RWPE1 (cell line): ENCODE measurements at regions not wholly inside any gene's neighbourhood (a gene's known extent, or its start where the extent isn't known, plus 50 kb on each side); places are given as distances from the start of the nearest gene placed in this dataset.

Experiments used
- CTCF ChIA-PET: fragments of 350-600 bp; sonication (Branson Sonifier 250); formaldehyde crosslinking; extraction: SDS; loops from one replicate; lab custom pipeline; 2021; lab: Yijun Ruan, JAX
- POLR2A ChIA-PET: fragments of 400-600 bp; formaldehyde crosslinking; extraction: SDS; loops from one replicate; lab custom pipeline; 2020; ENCODE audit warnings: antibody characterized with exemption; ENCODE audit not compliant: low non-redundant PET; lab: Yijun Ruan, JAX
- DNase-seq: peaks from one replicate; pipeline ENCODE4 v3.0.0; 2012; ENCODE audit warnings: low spot score
- H3K27ac ChIP-seq: fragments of 450-650 bp; 2 replicates; pipeline ENCODE4 v1.5.1; 2017
- TF ChIP-seq, protein P1 (sequence below): fragments of 450-650 bp; conservative IDR thresholded peaks from 2 replicates; pipeline ENCODE4 v1.5.1; 2017; ENCODE audit warnings: low read depth, mild to moderate bottlenecking

DNA sequence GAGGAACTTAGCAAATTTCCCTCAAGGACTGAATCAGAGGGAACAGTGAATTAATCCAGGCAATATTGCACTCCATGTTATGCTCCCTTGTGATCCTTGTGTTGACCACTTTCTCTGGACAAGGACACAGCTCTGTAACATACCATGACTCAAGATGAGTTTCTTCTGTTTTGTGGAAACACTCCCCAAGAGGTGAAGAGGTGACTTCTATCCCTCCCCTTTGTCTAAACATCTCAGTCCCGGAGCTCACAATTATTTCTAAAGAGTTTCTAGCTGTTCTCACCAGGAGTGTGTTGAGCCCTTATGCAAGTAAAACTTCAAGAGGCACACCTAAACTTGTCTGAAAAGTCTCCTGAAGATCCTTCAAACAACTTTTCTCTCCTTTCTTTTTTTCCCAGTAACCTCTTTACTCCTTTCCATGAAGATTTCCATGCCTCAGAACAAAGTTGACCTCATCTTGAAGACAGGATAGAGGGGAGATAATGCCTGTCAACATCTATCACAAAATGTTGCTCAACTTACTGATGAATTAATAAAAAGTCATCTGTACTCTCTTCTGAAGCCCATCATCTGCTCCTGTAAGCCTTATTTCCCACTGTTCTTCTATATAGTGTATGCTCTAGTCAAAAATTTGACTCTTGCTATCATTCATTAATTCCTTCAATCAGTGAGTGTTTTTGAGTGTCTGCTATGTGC lies 429.1 kb downstream of the SPRY1 start:
- POLR2A ChIA-PET = no interaction called here

DNA sequence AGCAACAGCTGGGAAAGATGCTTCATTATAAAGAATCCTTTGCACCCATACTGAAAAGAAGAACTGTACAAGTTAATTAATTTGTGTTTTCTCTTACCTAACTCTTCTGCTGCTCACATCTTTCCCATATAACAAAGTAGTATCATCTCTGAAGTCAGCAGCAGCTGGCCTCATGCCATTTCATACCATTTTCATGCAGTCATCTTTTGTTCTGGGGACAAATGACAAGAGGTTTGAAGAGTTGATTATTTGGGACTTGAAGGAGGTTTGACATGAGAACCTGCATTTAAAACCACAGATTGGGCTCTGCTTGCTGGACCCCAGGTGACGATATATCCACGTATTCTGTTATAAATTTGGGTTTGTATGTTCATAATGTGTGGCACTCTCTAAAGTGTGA lies 430.3 kb downstream of the SPRY1 start:
- CTCF ChIA-PET = no interaction called here
- TF ChIP-seq, protein P1, sequence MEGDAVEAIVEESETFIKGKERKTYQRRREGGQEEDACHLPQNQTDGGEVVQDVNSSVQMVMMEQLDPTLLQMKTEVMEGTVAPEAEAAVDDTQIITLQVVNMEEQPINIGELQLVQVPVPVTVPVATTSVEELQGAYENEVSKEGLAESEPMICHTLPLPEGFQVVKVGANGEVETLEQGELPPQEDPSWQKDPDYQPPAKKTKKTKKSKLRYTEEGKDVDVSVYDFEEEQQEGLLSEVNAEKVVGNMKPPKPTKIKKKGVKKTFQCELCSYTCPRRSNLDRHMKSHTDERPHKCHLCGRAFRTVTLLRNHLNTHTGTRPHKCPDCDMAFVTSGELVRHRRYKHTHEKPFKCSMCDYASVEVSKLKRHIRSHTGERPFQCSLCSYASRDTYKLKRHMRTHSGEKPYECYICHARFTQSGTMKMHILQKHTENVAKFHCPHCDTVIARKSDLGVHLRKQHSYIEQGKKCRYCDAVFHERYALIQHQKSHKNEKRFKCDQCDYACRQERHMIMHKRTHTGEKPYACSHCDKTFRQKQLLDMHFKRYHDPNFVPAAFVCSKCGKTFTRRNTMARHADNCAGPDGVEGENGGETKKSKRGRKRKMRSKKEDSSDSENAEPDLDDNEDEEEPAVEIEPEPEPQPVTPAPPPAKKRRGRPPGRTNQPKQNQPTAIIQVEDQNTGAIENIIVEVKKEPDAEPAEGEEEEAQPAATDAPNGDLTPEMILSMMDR = no peak
- no peak for DNase-seq
- POLR2A ChIA-PET = no interaction called here
- H3K27ac ChIP-seq = no peak overlapping the region

More for the DNA sequence above, 429.1 kb downstream of the SPRY1 start:
- no peak for DNase-seq
- CTCF ChIA-PET = no interaction called here
- TF ChIP-seq, protein P1 = no peak
- H3K27ac ChIP-seq = no peak overlapping the region

DNA sequence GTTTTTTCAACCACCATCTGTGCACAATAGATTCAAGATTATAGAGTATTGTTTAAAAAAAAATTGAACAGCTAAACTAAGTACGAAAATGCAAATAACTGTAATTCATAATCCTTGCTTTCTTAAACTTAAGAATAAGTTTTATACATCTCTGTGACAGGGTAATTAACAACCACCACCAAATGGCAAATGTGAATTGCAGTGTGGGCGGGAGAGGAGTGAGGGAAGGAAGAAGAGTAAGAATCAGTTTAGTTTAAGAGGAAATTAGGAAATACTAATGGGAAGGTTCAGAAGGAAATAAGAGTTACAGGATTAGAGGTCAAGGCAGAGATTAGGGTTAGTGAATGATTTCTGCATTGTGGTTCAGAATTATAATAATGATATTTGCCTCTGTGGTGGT lies 430.9 kb downstream of the SPRY1 start:
- TF ChIP-seq, protein P1 = no peak
- no peak overlapping the region for H3K27ac ChIP-seq
- no peak for DNase-seq
- ChIA-PET CTCF (no interaction called here), POLR2A (no interaction called here)

DNA sequence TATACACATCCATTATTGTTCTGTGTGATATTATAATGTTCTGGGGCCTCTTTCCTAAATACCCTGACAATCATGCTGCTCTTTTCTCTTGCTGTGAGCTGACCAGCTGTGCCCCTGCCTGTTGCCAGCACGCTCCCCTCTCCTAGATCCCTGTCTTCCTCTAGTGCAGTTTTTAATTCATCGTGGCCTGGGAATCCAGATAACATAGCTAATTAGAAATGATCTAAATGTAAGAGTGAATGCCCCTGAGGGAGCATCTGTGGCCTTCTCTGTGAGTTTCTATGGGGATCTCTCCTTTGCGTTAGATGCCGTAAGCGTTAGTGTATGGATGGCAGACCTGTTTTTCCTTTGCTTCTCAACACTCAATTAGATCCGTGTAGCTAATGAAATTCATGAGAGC lies 434.3 kb downstream of the SPRY1 start:
- ChIA-PET POLR2A (no interaction called here), CTCF (no interaction called here)
- DNase-seq = no peak
- TF ChIP-seq, protein P1 = no peak
- no peak overlapping the region for H3K27ac ChIP-seq

DNA sequence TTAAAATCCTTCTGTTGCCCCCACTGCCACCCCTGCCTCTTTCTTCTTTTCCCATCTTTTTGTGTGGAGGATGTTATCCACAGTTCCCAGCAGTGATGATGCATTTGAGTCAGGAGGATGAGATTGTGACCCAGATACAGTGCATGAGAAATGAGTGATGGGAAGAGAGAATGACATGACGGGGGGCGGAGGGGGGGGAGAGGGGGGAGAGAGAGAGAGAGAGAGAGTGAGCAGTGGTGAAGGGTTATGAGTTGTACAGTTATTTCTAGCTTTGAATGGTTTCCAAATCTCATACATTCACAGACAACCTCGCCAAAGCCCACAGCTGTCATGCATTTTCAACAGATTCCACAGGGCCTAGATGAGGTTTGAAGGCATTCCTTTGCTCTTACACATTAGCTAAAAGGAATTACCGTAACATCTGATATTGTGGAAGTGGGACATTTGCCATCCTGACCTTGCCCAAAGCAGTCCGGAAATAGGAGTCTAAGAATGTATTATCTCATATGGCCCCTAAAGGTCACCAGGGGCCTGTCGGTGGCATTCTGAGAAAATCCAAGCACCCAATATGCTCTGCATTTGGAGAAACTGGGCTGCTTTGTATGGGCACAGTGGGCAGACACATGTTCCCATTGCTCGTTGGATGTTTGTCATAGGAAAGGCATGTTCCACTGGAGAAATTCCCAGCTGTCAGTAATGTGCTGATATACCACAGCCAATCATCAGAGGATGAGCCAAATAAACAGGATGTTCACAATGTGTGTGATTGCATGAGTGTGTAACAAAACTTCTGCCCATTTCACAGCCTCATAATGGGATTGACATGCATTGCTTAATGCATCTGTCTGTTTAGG lies 435.8 kb downstream of the SPRY1 start:
- DNase-seq = peak; percentile 75
- POLR2A ChIA-PET = no interaction called here
- CTCF ChIA-PET = no interaction called here
- H3K27ac ChIP-seq = peak overlapping the region; percentile 69; the same call in 1 of the 2 replicates
- TF ChIP-seq, protein P1 = no peak

DNA sequence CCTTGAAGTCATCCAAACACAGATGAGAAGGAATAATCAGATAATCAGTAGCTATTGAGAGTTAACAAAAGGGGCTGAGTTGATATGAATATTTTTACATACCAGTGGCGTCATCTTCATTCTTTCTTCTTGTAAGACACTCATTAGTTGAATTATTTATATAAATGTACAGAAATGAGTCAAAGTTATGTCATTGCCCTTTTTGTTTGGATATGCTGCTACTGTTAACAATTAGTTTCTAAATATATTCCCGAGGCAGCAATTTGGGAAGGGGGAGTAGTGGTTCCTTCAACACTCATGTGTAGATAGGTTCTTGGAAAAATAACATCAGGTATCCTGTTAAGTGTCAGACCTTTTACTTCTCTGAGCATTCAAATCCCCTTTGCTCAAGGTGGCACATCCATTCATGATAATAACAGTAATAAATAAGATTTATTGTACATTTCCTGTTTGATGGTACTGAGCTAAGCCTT lies 436.6 kb downstream of the SPRY1 start:
- no peak overlapping the region for H3K27ac ChIP-seq
- POLR2A ChIA-PET = no interaction called here
- CTCF ChIA-PET = no interaction called here
- TF ChIP-seq, protein P1 = no peak
- peak; percentile 28 for DNase-seq
